ENCODE measurements at regions not wholly inside any gene's neighbourhood (a gene's known extent, or its start where the extent isn't known, plus 50 kb on each side); places are given as distances from the start of the nearest gene placed in this dataset.

- H3K27ac Mint-ChIP-seq, result no peak overlapping the region
- TF ChIP-seq, protein P1, sequence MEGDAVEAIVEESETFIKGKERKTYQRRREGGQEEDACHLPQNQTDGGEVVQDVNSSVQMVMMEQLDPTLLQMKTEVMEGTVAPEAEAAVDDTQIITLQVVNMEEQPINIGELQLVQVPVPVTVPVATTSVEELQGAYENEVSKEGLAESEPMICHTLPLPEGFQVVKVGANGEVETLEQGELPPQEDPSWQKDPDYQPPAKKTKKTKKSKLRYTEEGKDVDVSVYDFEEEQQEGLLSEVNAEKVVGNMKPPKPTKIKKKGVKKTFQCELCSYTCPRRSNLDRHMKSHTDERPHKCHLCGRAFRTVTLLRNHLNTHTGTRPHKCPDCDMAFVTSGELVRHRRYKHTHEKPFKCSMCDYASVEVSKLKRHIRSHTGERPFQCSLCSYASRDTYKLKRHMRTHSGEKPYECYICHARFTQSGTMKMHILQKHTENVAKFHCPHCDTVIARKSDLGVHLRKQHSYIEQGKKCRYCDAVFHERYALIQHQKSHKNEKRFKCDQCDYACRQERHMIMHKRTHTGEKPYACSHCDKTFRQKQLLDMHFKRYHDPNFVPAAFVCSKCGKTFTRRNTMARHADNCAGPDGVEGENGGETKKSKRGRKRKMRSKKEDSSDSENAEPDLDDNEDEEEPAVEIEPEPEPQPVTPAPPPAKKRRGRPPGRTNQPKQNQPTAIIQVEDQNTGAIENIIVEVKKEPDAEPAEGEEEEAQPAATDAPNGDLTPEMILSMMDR (IDR thresholded peaks at IDR 0.05; ENCODE audit: unreplicated experiment), result no peak
- H3K4me3 Mint-ChIP-seq (ENCODE audit: low read depth), result no peak overlapping the region
- no peaks in the 10 kb centered on the region for H3K9me3 Mint-ChIP-seq (ENCODE audit: low read depth)
- H3K27me3 Mint-ChIP-seq, result no peaks in the 10 kb centered on the region
- no peaks in the 10 kb centered on the region for H3K4me1 Mint-ChIP-seq (ENCODE audit: low read depth)
- no peak for DNase-seq (ENCODE audit: low spot score, unreplicated experiment)
- H3K36me3 Mint-ChIP-seq (ENCODE audit: insufficient read depth), result no peaks in the 10 kb centered on the region
These were observed 735.0 kb downstream of the PDCD6IP start for GRCh38 chr3:34533451-34533850.

DNA sequence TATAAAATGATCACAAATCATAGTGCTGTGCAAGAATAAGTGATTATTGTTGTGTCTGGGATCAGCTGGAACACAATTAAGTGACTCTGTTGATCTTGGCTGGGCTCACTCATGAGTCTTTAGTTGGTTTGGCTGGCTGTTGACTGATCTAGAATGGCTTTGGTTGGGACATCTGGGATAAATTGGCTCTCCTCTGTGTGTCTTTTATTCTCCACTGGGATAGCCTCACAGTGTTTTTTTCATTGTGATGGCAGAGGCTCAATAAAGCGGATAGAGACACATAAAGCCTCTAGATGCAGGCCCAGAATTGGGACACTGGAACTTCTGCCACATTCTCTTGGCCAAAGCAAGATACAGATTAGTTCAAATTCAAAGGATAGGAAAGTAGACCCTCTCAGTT lies 735.6 kb downstream of the PDCD6IP start:
- TF ChIP-seq, protein P1 (IDR thresholded peaks at IDR 0.05; ENCODE audit: unreplicated experiment), result no peak
- Mint-ChIP-seq H3K27me3 (no peaks in the 10 kb centered on the region), H3K9me3 (ENCODE audit: low read depth) (no peaks in the 10 kb centered on the region), H3K27ac (no peak overlapping the region), H3K4me3 (ENCODE audit: low read depth) (no peak overlapping the region), H3K4me1 (ENCODE audit: low read depth) (no peaks in the 10 kb centered on the region), H3K36me3 (ENCODE audit: insufficient read depth) (no peaks in the 10 kb centered on the region)
- DNase-seq (ENCODE audit: low spot score, unreplicated experiment), result no peak

- Mint-ChIP-seq H3K9me3 (ENCODE audit: low read depth) (no peaks in the 10 kb centered on the region), H3K4me3 (ENCODE audit: low read depth) (no peak overlapping the region), H3K27me3 (no peaks in the 10 kb centered on the region), H3K27ac (no peak overlapping the region), H3K4me1 (ENCODE audit: low read depth) (no peaks in the 10 kb centered on the region), H3K36me3 (ENCODE audit: insufficient read depth) (no peaks in the 10 kb centered on the region)
- no peak for DNase-seq (ENCODE audit: low spot score, unreplicated experiment)
- TF ChIP-seq, protein P1 (IDR thresholded peaks at IDR 0.05; ENCODE audit: unreplicated experiment), result no peak
These were observed 745.7 kb downstream of the PDCD6IP start for GRCh38 chr3:34544136-34544535.

GRCh38 chr3:34547297-34547920 lies 749.0 kb downstream of the PDCD6IP start:
- Mint-ChIP-seq H3K4me1 (ENCODE audit: low read depth) (no peaks in the 10 kb centered on the region), H3K27me3 (no peaks in the 10 kb centered on the region), H3K36me3 (ENCODE audit: insufficient read depth) (no peaks in the 10 kb centered on the region), H3K4me3 (ENCODE audit: low read depth) (no peak overlapping the region), H3K9me3 (ENCODE audit: low read depth) (no peaks in the 10 kb centered on the region), H3K27ac (no peak overlapping the region)
- no peak for DNase-seq (ENCODE audit: low spot score, unreplicated experiment)
- TF ChIP-seq, protein P1 (IDR thresholded peaks at IDR 0.05; ENCODE audit: unreplicated experiment), result no peak

DNA sequence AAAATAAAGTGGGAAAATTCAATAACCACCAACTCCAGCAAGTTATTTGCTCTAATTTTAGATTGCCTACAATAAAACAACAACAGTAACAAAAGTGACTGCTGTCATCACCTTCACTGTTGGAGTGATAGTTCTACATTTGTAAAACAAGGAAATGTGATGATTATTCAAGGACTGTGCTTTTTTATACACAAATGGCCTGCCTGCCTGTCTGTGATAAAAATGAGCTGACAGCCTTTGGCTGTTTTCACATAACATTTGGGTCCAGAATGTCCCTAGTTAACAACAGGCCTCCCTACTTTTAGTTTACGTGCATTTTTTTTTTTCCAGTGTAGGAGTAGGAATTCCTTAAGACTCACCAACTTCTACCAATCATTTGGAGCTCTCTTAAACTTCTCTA lies 768.8 kb downstream of the PDCD6IP start:
- Mint-ChIP-seq H3K4me1 (ENCODE audit: low read depth) (peaks cover 14% of the 10 kb centered on the region), H3K27ac (no peak overlapping the region), H3K9me3 (ENCODE audit: low read depth) (peaks cover 11% of the 10 kb centered on the region), H3K4me3 (ENCODE audit: low read depth) (no peak overlapping the region), H3K27me3 (no peaks in the 10 kb centered on the region), H3K36me3 (ENCODE audit: insufficient read depth) (no peaks in the 10 kb centered on the region)
- TF ChIP-seq, protein P1 (IDR thresholded peaks at IDR 0.05; ENCODE audit: unreplicated experiment), result no peak
- no peak for DNase-seq (ENCODE audit: low spot score, unreplicated experiment)
